ENCODE measurements at regions not wholly inside any gene's neighbourhood (a gene's known extent, or its start where the extent isn't known, plus 50 kb on each side); places are given as distances from the start of the nearest gene placed in this dataset.

GRCh38 chr7:9937944-9938631 is 1035.6 kb upstream of the PHF14 start:
- DNase-seq: no peak
- no peaks in the 10 kb centered on the region for H3K4me1 Mint-ChIP-seq
- H3K27me3 Mint-ChIP-seq (ENCODE audit: low read depth, poor library complexity): no peaks in the 10 kb centered on the region
- no peaks in the 10 kb centered on the region for H3K9me3 Mint-ChIP-seq
- H3K4me3 Mint-ChIP-seq: no peak overlapping the region
- no peak overlapping the region for H3K27ac Mint-ChIP-seq
- no peaks in the 10 kb centered on the region for H3K36me3 Mint-ChIP-seq (ENCODE audit: low read depth)
- no peak for TF ChIP-seq CTCF (IDR thresholded peaks at IDR 0.05)

GRCh38 chr7:9939176-9939575 is 1034.5 kb upstream of the PHF14 start:
- TF ChIP-seq CTCF (IDR thresholded peaks at IDR 0.05): no peak
- no peaks in the 10 kb centered on the region for H3K9me3 Mint-ChIP-seq
- no peak overlapping the region for H3K27ac Mint-ChIP-seq
- H3K36me3 Mint-ChIP-seq (ENCODE audit: low read depth): no peaks in the 10 kb centered on the region
- no peak overlapping the region for H3K4me3 Mint-ChIP-seq
- H3K27me3 Mint-ChIP-seq (ENCODE audit: low read depth, poor library complexity): no peaks in the 10 kb centered on the region
- no peak for DNase-seq
- H3K4me1 Mint-ChIP-seq: no peaks in the 10 kb centered on the region

GRCh38 chr7:9945131-9945530 is 1028.5 kb upstream of the PHF14 start:
- Mint-ChIP-seq H3K36me3 (ENCODE audit: low read depth) (no peaks in the 10 kb centered on the region), H3K4me3 (no peak overlapping the region), H3K27me3 (ENCODE audit: low read depth, poor library complexity) (no peaks in the 10 kb centered on the region), H3K9me3 (no peaks in the 10 kb centered on the region), H3K27ac (no peak overlapping the region), H3K4me1 (peaks cover 7% of the 10 kb centered on the region)
- DNase-seq: no peak
- TF ChIP-seq CTCF (IDR thresholded peaks at IDR 0.05): no peak

GRCh38 chr7:9945857-9946256 is 1027.8 kb upstream of the PHF14 start:
- Mint-ChIP-seq H3K4me3 (no peak overlapping the region), H3K36me3 (ENCODE audit: low read depth) (no peaks in the 10 kb centered on the region), H3K4me1 (peaks cover 7% of the 10 kb centered on the region), H3K27me3 (ENCODE audit: low read depth, poor library complexity) (no peaks in the 10 kb centered on the region), H3K9me3 (no peaks in the 10 kb centered on the region), H3K27ac (no peak overlapping the region)
- no peak for DNase-seq
- no peak for TF ChIP-seq CTCF (IDR thresholded peaks at IDR 0.05)

- H3K27me3 Mint-ChIP-seq (ENCODE audit: low read depth, poor library complexity): no peaks in the 10 kb centered on the region
- H3K4me3 Mint-ChIP-seq: no peak overlapping the region
- H3K9me3 Mint-ChIP-seq: no peaks in the 10 kb centered on the region
- no peak for TF ChIP-seq CTCF (IDR thresholded peaks at IDR 0.05)
- H3K4me1 Mint-ChIP-seq: no peaks in the 10 kb centered on the region
- H3K36me3 Mint-ChIP-seq (ENCODE audit: low read depth): no peaks in the 10 kb centered on the region
- no peak for DNase-seq
- H3K27ac Mint-ChIP-seq: no peak overlapping the region
These were observed 1018.5 kb upstream of the PHF14 start for GRCh38 chr7:9955138-9955537.

GRCh38 chr7:9958486-9958885 is 1015.2 kb upstream of the PHF14 start:
- no peak for TF ChIP-seq CTCF (IDR thresholded peaks at IDR 0.05)
- H3K9me3 Mint-ChIP-seq: no peaks in the 10 kb centered on the region
- DNase-seq: no peak
- peaks cover 4% of the 10 kb centered on the region for H3K4me1 Mint-ChIP-seq
- no peak overlapping the region for H3K27ac Mint-ChIP-seq
- H3K4me3 Mint-ChIP-seq: no peak overlapping the region
- no peaks in the 10 kb centered on the region for H3K36me3 Mint-ChIP-seq (ENCODE audit: low read depth)
- H3K27me3 Mint-ChIP-seq (ENCODE audit: low read depth, poor library complexity): no peaks in the 10 kb centered on the region
